Coronary artery (tissue), 2 donors: ENCODE measurements at regions not wholly inside any gene's neighbourhood (a gene's known extent, or its start where the extent isn't known, plus 50 kb on each side); places are given as distances from the start of the nearest gene placed in this dataset.

Experiments used
- DNase-seq: peaks from one replicate; pipeline ENCODE4 v3.0.0-alpha.2; 2017; ENCODE audit warnings: low spot score
- H3K27ac ChIP-seq, 2 donors: fragments of 200-600 bp; sonication (generic); one replicate each; pipeline ENCODE4 v1.5.1; 2016 to 2019
- H3K4me3 ChIP-seq: fragments of 200-600 bp; sonication (generic); 2 replicates; pipeline ENCODE4 v1.5.1; 2016; ENCODE audit warnings: mild to moderate bottlenecking, moderate library complexity
- TF ChIP-seq, protein P1 (sequence below): fragments of 200-600 bp; sonication (generic); IDR thresholded peaks from one replicate; pipeline ENCODE4 v1.5.1; 2019; ENCODE audit warnings: antibody characterized with exemption

DNA sequence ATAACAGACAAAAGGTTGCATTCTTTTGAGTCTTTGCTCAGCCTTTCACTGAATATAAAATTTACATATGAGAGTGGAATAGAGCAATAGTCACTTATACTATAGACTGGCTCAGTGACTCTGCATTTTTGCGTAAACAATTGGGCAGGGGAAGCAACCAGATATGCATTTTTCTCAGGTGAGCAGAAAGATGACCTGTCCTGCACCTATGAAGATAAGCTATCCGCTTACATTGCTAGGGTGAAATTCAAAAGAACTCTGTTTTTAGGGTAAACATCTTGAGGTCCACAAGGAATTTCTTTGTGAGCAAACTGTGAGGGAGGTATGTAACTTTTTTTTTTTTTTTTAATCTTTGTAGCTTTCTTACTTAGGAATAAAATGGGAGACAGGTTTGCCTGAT is 602.4 kb upstream of the PRKX start:
- TF ChIP-seq, protein P1, sequence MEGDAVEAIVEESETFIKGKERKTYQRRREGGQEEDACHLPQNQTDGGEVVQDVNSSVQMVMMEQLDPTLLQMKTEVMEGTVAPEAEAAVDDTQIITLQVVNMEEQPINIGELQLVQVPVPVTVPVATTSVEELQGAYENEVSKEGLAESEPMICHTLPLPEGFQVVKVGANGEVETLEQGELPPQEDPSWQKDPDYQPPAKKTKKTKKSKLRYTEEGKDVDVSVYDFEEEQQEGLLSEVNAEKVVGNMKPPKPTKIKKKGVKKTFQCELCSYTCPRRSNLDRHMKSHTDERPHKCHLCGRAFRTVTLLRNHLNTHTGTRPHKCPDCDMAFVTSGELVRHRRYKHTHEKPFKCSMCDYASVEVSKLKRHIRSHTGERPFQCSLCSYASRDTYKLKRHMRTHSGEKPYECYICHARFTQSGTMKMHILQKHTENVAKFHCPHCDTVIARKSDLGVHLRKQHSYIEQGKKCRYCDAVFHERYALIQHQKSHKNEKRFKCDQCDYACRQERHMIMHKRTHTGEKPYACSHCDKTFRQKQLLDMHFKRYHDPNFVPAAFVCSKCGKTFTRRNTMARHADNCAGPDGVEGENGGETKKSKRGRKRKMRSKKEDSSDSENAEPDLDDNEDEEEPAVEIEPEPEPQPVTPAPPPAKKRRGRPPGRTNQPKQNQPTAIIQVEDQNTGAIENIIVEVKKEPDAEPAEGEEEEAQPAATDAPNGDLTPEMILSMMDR, result no peak
- no peak overlapping the region for H3K27ac ChIP-seq
- DNase-seq, result no peak
- H3K4me3 ChIP-seq, result no peak overlapping the region

DNA sequence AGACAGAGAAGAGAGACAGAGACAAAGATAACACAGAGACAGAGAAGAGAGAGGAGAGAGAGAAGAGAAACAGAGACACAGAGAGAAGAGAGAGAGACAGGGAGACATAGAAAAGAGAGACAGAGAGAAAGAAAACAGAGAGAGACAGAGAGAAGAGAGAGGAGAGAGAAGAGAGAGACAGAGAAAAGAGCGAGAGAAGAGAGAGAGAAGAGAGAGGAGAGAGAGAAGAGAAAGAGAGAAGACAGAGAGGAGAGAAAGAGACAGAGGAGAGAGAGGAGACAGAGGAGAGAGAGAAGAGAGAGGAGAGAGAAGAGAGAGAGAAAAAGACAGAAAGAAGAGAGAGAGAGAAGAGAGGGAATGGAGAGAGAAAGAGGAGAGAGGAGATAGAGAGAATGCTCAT is 601.1 kb upstream of the PRKX start:
- TF ChIP-seq, protein P1, result no peak
- H3K4me3 ChIP-seq, result no peak overlapping the region
- no peak overlapping the region for H3K27ac ChIP-seq
- DNase-seq, result no peak

DNA sequence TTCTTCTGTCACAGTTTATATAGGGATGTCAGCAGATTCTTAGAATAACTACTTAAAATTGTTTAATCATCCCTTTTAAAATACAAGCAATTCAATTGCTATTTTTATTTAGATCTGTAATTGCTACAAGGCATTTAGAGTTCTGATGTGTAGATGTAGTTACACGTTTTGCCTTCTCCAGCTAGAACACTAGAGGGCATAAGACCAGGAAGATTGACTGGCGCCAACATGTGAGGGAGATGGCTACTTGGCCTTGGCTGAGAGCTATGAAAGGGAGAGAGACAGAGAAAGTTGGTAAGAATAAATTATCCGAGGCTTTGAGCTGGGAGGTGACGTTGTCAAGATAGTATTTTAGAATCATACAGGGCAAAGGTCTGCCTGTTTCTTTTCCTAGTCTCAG is 563.7 kb upstream of the PRKX start:
- TF ChIP-seq, protein P1, result no peak
- H3K27ac ChIP-seq, result no peak overlapping the region
- no peak overlapping the region for H3K4me3 ChIP-seq
- no peak for DNase-seq

DNA sequence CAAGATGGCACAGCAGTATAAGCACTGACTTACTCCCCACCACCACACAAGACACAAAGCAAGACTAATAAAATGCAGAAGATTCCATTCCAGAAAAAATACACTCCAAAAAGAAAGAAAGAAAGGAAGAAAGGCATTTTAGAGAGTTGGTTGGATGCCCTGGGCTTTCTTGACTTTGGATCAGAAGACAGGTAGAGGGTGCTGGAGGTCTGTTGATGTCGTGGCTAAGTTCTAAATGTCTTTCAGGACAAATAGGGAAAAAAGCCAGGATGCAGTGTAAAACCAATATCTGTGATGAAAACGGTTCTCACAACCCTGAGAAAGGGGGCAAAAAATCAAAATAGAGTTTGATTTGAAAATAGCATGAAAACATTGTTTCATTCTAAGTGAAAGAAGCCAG is 555.2 kb upstream of the PRKX start:
- Histone ChIP-seq H3K27ac (no peak overlapping the region), H3K4me3 (no peak overlapping the region)
- TF ChIP-seq, protein P1, result no peak
- no peak for DNase-seq

DNA sequence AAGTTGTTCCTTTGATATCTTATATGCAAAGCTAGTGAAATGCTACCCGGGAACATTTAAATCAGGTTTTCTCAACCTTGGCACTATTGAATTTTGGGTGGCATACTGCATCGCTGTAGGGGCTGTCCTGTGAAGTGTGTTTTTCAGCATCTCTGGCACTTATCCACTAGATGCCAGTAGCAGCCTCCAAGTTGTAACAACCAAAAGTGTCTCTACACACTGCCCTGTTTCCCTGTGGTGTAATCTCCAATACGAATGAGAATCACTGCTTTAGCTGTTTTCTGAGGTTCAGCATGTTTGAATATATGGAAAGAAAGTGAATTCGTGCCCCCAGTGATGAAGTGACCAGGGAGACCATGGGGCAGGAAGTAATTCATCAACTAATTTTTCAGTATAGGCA is 551.6 kb upstream of the PRKX start:
- TF ChIP-seq, protein P1, result no peak
- DNase-seq, result no peak
- H3K27ac ChIP-seq, result no peak overlapping the region
- no peak overlapping the region for H3K4me3 ChIP-seq

- no peak for DNase-seq
- no peak overlapping the region for H3K27ac ChIP-seq
- TF ChIP-seq, protein P1, result no peak
- no peak overlapping the region for H3K4me3 ChIP-seq
These were observed 549.8 kb upstream of the PRKX start for GRCh38 chrX:4263030-4263803.

DNA sequence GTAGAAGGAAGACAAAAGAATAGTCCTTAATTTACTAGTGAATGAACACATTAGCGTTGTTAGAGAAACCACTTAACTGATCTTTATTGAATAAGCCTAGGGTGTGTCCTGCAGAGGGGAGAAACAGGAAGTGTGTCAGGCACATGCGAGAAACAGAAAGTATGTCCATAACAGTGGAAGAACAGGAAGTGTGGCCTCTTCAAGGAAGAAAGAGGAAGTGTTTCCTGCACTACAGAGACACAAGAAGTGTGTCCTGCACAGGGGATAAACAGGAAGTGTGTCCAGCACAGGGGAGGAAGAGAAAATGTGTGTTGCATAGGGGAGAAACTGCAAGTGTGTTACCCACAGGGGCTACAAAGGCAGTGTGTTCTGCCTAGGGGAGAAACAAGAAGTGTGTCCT is 539.6 kb upstream of the PRKX start:
- Histone ChIP-seq H3K4me3 (no peak overlapping the region), H3K27ac (no peak overlapping the region)
- DNase-seq, result no peak
- TF ChIP-seq, protein P1, result no peak
